Stimulated activated CD8-positive, alpha-beta memory T cell treated with anti-CD3 and anti-CD28 coated beads, Interleukin-7, amount 100 ng/mL, for 4 hours (primary cell): ENCODE measurements at regions not wholly inside any gene's neighbourhood (a gene's known extent, or its start where the extent isn't known, plus 50 kb on each side); places are given as distances from the start of the nearest gene placed in this dataset.
"Not testable (repeated sequence)": the region's sequence is repeated elsewhere in the genome, so short reads cannot be mapped to it uniquely, and the experiment has no call there.

ENCODE experiments used
- DNase-seq, 2 donors: peaks; one replicate each; pipeline ENCODE4 v3.0.0-alpha.2; 2020; ENCODE audit warnings: low read depth in 2 of 2

DNA sequence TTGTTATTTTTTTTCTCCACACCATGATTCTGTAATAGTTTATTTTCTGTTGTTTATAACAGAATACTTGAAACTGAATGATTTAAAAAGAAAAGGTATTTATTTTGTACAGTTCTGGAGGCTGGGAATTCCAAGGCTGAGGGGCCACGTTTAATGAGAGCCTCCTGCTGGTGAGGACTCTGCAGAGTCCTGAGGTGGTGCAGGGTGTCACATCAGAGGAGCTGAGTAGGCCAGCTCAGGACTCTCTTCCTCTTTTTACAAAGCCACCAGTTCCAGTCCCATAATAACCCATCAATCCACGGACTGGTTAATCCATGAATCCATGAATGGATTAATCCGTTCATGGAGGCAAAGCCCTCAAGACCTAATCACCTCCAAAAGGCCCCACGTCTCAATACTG, 71.6 kb downstream of the TFAP2A start:
- DNase-seq: no peak

DNA sequence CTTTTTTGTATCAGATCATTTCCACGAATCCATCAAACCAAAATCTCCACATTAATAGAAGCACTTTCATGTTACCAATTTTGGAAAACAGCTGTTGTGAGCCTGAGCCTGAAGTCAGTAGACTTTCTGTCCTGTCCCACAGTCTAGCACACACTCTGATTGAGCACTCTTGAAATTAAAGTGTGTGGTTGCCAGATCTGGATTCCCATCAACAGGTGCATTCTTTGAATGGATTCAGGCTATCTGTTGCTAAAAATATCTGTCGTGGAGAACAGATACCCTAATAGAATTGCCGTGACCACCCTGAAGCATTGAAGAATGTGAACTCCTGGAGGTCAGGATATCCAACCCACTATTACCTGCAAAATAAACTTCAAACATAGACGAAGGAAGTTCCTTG, 73.3 kb downstream of the TFAP2A start:
- DNase-seq: no peak

DNA sequence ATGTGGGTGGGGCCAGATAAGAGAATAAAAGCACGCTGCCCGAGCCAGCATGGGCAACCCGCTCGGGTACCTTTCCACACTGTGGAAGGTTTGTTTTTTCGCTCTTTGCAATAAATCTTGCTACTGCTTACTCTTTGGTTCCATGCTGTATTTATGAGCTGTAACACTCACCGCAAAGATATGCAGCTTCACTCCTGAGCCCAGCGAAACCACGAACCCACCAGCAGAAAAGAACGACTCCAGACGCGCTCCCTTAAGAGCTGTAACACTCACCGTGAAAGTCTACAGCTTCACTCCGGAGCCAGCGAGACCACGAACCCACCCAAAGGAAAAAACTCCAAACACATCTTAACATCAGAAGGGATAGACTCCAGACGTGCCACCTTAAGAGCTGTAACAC, 76.7 kb downstream of the TFAP2A start:
- DNase-seq: no peak

DNA sequence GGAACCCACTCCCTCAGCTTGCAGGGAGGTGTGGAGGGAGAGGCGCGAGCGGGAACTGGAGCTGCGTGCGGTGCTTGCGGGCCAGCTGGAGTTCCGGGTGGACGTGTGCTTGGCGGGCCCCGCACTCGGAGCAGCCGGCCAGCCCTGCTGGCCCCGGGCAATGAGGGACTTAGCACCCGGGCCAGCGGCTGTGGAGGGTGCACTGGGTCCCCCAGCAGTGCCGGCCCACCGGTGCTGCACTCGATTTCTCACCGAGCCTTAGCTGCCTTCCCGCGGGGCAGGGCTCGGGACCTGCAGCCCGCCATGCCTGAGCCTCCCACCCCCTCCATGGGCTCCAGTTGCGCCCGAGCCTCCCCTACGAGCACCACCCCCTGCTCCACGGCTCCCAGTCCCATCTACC, 77.5 kb downstream of the TFAP2A start:
- DNase-seq: not testable (repeated sequence)

DNA sequence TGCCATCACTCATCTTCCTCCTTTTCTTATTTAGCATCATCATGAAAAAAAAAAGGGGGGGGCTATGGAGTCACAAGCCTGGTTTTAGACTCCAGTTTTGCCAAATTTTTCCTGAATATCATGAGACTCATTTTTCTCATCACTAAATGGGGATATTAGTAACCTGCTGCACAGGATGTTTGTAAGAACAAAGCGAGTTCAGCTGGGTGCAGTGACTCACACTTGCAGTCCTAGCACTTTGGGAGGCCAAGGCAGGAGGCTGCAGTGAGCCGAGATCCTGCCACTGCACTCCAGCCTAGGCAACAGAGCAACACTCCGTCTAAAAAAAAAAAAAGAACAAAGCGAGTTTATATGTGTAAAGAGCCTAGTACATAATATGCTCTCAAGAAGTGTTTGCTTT, 82.8 kb downstream of the TFAP2A start:
- DNase-seq: no peak

DNA sequence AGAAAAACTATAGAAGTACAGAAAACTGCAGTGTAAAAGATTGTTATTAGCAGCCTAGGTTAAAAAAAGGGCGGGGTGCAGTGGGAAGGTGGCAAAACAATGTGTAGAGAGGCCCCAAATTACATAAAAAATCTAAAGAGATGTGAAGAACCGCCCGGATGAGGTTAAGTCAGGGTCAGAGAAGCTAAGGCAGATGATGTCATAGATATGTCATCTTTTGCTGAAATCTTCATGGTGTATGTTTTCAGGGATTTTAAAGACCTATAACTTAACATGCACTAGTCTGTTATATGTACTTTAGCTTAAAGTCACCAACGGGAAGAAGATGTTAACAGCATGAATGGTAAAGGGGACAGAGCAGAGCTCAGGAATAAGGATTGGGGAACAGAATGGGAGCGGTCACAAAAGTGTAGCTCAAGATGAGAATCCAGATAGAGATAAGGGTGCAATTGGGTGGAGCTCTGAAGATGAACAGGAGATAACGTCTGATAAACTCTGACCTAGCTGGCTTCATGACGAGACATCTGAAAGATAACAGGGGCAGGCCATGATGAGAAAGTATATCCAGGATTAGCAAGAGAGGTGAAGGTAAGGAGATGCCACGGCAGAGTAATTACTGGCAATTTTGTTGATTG, 83.4 kb downstream of the TFAP2A start:
- DNase-seq: no peak

DNA sequence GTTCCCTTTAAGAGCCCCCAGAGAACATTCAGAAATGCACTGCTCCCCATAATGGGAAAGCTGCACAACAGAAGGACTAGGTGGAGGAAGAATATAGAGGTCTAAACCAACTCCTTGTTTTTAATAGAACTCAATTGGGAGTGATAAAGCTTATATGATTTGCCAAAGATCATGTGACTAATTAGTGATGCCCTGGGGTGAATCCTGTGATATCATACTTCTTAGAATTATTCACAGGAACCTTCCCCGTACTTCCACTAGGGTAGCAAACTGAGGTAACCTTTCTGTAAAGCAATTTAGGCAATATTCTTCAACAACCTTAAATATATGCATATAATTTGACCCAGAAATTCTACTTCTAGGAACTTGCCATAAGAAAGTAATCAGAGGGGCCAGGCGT, 84.4 kb downstream of the TFAP2A start:
- no peak for DNase-seq

DNA sequence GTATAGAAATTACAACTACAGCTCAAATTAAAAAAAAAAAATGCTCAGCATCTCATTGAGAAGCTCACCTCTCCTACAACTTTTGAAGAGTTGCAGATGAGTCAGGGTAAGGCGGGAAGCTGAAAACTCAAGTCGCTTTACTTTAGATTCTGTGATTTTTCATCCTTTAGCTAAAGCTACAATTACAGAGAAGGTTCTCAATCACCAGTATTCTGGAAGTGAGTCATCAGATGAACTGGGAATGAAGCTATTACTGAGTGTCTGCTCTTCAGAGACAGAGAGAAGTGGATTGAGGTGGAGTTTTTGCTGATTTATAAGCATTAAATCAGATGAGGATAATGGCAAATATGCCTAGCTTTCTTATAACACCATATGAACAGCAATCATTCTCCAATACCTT, 91.9 kb downstream of the TFAP2A start:
- no peak for DNase-seq

DNA sequence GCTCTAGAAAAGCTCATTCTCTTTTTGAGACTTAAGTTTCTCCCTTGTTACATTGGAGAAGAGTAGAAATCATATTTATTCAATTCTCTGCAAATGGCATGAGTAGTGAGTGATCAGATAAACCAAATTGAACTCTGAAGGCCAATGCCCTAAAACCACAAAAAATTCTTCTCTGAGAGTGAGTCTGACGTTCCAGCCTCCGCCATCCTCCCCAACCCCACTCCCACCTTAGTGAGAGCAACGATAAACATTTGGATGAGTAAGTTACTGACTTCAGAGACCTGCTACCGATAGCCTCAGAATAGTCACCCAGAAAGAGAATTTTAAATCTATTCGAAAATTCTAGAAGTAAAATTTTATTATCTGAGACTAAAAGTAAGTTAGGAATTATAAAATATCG, 94.6 kb downstream of the TFAP2A start:
- no peak for DNase-seq

DNA sequence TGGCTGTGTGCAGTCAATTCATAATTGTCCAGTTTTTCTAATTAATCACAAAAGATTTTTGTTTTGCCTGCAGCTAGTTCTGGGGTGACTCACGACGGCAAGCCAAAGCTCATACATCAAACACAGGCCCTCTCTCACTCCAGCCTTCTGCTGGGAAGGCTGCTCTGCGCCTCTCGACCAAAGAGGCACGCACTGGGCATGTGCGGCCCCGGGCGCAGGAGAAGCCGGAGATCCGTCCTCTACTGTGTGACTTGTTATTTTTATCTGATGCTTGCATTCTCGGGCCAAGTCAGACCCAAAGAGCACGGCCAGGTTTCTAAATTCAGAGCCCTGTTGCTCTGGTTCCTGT, 98.5 kb downstream of the TFAP2A start:
- no peak for DNase-seq

DNA sequence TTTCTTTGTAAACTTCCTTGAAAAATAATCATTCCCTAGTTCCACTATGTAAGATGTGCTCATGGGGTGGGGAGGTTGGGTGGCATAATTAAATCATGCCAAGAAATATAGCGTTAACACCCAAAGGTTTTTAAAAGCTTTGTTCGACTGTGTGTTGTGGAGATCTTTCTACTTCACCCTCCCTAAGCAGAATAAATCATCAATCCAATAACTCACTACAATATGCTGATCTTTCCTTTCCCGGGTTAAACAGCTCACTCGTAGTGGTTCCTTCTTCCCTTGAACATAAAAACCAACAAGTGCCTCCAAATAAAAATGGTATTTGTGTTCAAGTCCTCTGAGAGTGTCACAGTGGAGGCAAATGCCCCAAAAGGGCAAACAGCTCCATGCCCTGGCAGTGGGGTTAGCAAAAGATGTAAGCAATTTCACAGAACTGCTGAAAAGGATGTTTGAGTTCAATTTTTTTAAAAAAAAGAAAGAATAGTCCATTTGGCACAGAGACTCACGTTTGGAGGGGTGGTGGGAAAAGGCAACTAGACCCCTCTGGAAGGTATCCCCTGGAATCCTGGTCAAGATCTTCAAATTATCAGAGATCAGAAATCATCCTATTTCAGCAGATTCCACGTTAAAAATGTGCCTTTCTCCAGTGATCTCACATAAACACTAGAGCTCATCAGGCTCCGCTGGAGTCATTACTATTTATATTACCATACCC, 99.1 kb downstream of the TFAP2A start:
- DNase-seq: no peak

DNA sequence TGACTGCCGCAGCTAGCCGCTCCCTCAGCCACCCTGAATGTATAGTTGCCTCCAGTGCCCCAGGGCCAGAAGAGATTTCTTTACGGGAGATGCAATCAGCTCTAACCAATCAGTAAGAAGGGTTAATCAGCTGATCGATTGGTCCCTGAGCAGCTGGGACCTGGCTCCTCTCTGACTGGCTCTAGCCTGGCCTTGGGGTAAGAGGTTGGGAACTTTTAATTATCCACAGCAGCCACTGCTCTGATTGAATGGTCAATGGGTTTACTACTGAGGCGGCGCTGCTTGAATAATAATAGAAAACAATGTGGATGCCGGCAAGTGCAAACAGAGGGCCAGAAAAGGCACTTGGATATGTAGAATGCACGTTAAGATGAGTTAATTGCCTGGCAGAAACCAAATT, 99.8 kb downstream of the TFAP2A start:
- no peak for DNase-seq

DNA sequence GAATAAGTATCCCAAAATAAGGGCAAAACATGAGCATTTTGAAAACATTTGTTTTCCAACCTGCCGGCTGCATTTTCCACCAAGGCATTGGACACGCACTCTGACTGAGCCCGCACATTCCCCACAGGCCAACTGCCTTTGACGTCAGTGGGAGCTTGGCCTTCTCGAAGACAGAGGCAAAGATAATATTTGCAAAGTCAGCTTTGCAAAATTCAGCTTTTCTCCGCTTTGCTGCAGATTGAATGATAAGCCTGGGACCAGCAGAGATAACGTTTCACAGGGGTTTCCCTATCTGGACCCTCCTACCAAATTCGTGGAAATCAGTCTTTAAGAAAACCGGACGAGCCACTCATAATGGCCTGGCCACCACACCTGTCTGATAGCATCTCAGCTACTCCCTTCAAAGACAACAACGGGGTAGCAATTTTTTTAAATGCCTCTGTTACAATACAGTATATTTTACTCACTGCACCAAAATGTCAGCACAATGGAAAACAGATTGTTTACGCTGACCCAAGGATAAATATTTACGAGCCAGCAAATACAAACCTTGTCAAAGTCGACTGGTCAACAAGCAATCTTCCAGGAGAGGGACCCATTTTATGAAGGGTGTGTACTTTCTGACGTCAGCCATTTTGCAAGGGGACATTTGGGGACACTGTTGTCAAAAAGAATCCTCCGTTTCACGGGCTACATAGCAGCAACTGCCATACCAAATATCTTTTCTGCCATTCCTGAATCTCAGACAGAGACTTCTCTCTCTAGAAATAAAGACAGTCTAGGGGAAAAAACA, 100.5 kb downstream of the TFAP2A start:
- no peak for DNase-seq

DNA sequence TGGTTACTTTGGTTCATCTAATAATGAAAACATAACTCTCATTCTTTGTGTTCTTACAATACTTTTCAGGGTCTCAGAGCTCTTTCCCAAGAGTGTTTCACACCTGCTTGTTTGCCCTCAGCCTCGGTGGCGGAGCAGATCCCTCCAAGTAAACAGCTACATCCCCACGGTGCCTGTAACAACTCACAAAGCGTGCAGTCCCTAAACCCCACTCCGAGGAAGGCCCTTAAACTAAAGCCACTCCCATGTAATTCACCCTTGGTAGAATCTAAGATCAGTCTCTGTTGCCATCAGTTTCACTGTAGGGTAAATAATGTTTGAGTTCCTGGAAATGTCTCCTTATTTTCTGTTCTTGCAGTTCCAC, 101.1 kb downstream of the TFAP2A start:
- no peak for DNase-seq

DNA sequence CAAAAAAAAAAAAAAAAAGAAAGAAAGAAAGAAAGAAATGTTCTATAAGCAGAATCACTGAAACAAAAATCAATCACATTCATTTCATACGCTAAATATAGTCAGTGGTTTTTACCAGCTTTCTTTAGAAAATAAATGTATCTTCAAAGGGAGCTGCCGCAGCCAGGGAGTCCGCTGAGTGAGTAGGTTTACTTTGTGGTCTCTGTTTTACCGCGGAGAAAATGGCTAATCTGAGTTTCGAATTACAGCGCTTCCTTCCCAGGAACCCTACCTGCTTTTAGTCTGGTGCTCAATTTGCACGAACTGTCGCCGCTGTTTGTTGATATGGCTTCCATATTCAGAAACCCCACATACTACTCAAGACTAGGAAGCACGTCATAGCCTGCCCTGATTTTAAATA, 102.4 kb downstream of the TFAP2A start:
- DNase-seq: no peak

DNA sequence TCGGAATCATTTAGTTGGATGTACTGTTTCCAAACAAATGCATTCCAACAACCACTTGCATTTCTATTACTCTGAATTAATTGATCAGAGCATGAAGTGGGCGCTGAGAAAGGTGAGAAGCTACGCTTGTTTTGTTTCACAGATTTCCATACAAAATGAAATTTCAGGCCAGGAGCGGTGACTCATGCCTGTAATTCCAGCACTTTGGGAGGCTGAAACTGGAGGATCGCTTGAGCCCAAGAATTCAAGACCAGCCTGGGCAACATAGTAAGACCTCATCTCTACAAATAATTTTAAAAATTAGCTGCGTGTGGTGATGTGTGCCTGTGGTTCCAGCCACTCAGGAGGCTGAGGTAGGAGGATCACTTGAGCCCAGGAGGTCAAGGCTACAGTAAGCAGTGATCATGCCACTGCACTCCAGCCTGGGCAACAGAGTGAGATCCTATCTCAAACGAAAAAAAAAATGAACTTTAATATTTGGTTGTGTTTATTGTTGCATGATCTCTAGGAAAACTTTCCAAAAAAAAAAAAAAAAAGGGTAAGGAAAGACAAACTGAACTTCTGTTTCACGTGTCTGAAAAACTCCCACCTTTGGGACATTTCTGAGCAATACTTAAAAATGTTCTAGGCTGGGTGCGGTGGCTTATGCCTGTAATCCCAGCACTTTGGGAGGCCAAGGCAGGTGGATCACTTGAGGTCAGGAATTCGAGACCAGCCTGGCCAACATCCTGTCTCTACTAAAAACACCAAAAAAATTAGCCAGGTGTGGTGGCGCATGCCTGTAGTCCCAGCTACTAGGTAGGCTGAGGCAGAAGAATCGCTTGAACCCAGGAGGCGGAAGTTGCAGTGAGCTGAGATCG, 103.1 kb downstream of the TFAP2A start:
- DNase-seq: not testable (repeated sequence)

DNA sequence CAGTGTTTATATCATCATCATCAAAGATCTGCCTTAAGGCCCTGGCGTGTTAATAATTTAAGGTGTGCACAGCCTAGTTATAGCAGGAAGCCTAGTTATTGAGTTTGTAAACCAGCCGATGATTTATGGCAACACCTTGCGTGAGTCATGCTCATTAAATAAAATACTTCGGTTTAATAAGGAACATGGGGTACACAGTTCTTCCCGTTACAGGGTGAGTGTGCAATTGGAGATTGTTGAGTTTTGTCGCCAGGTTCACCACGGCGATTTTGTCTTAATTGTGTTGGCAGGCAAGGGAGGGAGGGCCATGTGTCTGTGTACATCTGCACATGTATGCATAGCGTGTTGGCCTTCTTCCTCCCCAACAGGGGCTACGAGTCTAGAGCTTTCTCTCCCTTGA, 104.0 kb downstream of the TFAP2A start:
- no peak for DNase-seq

DNA sequence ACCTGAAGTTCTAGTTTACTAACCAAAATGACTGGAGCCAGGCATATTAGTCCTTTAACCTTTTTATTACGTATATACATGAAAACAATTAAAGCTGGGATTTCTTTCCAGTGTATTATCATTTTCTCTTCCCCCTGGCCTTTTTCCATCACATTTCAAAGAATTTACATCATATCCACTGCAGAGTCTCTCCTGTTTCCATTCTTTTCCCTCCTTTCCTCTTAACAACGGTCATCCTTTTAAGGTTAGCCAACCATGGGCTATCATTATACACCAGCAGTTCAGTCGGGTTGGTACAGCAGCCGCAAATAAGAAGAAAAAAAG, 104.6 kb downstream of the TFAP2A start:
- no peak for DNase-seq

DNA sequence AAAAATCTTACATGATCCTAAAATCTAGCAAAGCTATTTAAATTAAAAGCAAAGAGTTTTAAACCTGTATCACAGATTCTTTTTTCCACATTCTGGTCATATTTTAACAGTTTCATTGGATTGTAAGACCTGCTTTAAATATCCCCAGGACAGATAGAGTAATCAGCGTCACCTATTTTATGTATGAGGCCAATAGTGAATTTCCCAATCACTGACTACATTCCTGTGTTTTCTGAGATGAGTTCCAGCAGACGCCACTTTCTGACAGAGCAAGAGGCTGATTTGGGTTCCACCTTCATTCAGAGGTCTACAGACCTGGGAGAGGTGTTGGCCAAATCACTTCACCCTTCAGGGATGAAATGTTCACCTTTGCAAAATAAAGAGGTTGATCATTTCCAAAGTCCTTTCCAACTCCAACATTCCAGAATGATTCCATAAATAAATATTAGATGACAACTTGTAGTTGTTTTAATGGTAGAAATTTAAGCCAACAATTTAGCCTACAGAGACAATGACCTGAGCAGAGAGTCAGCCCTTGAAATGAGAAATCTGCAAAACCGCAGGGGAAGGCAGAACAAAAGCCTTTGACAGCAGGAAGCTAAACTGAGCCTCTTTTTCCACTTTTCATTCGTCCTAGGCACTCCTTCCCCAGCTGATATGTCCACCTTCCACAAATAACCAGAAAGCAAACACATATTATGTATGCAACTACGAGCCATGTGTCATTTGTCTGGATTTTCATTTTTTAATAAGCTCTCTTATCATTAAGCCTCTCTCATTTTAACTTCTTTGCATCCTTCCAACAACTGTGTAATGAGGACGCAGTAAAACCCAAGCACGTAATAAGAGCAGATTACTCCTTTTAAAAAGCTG, 105.2 kb downstream of the TFAP2A start:
- DNase-seq: no peak

DNA sequence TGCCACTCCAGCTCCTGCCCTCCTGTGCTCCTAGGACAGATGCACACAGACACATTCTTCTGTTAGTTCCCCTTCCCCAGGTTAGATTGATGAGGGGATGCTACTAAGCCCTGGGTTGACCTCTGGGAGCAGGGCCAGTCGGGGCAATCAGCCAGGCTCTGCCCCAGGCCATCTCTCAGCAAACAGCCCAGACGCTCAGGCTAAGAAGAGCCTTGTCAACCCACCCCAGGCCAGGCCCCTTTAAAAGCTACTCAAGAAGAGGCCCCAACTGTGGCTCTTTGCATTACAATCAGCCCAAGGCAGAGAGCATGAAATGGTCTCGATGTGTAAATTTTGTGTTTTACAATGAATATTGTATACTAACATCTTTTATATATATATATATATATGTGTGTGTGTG, 107.4 kb downstream of the TFAP2A start:
- DNase-seq: no peak

DNA sequence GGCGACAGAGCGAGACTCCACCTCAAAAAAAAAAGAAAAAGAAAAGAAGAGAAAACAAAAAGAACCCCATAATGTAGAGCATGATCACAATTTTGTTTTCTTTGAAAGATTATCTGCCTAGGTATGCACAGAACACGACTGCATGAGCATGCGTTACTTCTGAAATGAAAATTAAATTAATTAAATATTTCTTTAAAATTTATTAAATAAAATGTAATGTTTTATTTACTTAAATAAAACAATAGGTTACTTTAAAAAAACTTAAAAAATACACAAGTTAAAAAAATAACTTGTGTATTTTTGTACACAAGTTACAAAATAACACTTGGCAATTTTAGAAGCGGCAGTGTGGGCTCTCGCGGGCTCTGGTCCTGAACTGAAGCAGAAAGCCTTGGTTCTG, 107.8 kb downstream of the TFAP2A start:
- no peak for DNase-seq
